LNCaP clone FGC (cell line): ENCODE measurements at regions not wholly inside any gene's neighbourhood (a gene's known extent, or its start where the extent isn't known, plus 50 kb on each side); places are given as distances from the start of the nearest gene placed in this dataset.
A peak's percentile ranks its signal among the peaks of the same experiment; 100 is the strongest.

Source experiments
- DNase-seq: peaks from one replicate; pipeline ENCODE4 v3.0.0-alpha.2; 2011; ENCODE audit warnings: low read depth
- H3K4me3 ChIP-seq: 2 replicates; pipeline ENCODE4 v1.5.1; 2011; ENCODE audit warnings: mild to moderate bottlenecking, low read depth, low read length, control low read depth
- CTCF ChIP-seq: IDR thresholded peaks from 2 replicates; pipeline ENCODE4 v1.5.1; 2012; ENCODE audit warnings: mild to moderate bottlenecking; ENCODE audit not compliant: control insufficient read depth, insufficient read depth; ENCODE audit errors: extremely low read depth

GRCh38 chr15:58346361-58346760 lies 85.4 kb upstream of the LIPC start:
- no peak for TF ChIP-seq CTCF
- DNase-seq, result peak; percentile 62
- H3K4me3 ChIP-seq, result no peak overlapping the region

- no peak for DNase-seq
- no peak overlapping the region for H3K4me3 ChIP-seq
- TF ChIP-seq CTCF, result no peak
Measured at GRCh38 chr15:58348095-58348812, 83.5 kb upstream of the LIPC start.

DNA sequence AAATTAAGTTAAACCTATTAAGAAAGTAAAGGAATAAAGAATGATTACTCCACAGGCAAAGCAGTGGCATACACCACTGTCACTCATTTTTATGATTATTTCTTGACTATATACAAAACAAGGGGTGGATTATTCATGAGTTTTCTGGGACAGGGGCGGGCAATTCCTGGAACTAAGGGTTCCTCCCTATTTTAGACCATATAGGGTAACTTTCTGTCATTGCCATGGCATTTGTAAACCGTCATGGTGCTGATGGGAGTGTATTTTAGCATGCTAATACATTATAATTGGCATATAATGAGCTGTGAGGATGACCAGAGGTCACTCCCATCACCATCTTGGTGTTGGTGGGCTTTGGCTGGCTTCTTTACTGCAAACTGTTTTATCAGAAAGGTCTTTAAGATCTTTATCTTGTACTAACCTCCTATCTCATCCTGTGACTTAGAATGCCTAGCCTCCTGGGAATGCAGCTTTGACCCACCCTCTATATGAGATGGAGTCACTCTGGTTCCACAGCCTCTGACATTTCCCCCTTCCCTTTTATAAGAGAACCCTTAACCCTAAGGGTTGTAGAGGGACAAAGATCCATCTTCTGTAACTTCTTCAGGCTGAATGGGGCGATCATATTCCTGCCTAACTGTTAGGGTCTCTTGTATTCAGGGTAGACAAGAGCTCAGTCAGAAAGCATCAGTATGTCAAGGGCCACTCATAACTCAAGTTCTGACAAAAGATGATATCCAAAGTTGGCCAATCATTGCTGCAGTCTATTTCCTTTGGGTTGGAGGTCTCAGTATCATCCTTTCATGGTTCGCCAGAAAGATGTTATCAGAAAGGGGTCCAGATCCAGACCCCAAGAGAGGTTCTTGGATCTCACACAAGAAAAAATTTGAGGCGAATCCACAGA lies 79.5 kb upstream of the LIPC start:
- DNase-seq, result no peak
- no peak overlapping the region for H3K4me3 ChIP-seq
- TF ChIP-seq CTCF, result no peak

- no peak for DNase-seq
- no peak for TF ChIP-seq CTCF
- H3K4me3 ChIP-seq, result no peak overlapping the region
Measured at GRCh38 chr15:58355382-58355971, 76.3 kb upstream of the LIPC start.

DNA sequence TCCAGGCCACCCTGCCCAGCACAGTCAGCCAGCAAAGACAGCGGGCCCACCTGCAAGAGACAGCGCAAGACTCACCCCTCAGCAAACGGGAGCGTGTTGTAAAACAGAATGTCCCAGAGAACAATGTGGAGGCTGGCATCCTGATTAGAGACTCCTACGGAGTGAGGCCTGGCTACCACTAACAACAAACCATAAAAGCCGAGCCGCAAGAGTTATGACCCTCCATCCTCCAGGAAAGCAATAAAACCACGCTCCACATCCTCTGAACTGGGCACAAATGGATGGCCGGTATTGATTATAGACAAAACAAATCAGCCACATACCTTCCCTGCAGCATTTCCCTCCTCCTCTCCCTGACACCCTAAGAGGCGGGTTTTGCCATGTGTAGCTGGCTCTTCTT lies 75.8 kb upstream of the LIPC start:
- H3K4me3 ChIP-seq, result no peak overlapping the region
- no peak for DNase-seq
- TF ChIP-seq CTCF, result no peak

- DNase-seq, result no peak
- TF ChIP-seq CTCF, result no peak
- H3K4me3 ChIP-seq, result no peak overlapping the region
Measured at GRCh38 chr15:58357529-58358476, 74.0 kb upstream of the LIPC start.
